Kidney epithelial cell (primary cell): ENCODE measurements at regions not wholly inside any gene's neighbourhood (a gene's known extent, or its start where the extent isn't known, plus 50 kb on each side); places are given as distances from the start of the nearest gene placed in this dataset.

Experiments used
- DNase-seq: peaks from one replicate; pipeline ENCODE4 v3.0.0-alpha.2; 2010; ENCODE audit warnings: low read depth
- H3K27me3 ChIP-seq: 2 replicates; pipeline ENCODE4 v1.6.0; 2011; ENCODE audit warnings: low read length; ENCODE audit not compliant: control insufficient read depth, insufficient read depth
- H3K36me3 ChIP-seq: 2 replicates; pipeline ENCODE4 v1.5.1; 2011; ENCODE audit warnings: low read length; ENCODE audit not compliant: control insufficient read depth, insufficient read depth
- H3K4me3 ChIP-seq: 2 replicates; pipeline ENCODE4 v1.5.1; 2011; ENCODE audit warnings: low read depth, mild to moderate bottlenecking, control low read depth, low read length
- TF ChIP-seq, protein P1 (sequence below): IDR thresholded peaks from 2 replicates; pipeline ENCODE4 v1.5.1; 2011; ENCODE audit warnings: mild to moderate bottlenecking, moderate library complexity, low read length, control low read depth, inconsistent platforms; ENCODE audit not compliant: insufficient read depth, poor library complexity, severe bottlenecking

DNA sequence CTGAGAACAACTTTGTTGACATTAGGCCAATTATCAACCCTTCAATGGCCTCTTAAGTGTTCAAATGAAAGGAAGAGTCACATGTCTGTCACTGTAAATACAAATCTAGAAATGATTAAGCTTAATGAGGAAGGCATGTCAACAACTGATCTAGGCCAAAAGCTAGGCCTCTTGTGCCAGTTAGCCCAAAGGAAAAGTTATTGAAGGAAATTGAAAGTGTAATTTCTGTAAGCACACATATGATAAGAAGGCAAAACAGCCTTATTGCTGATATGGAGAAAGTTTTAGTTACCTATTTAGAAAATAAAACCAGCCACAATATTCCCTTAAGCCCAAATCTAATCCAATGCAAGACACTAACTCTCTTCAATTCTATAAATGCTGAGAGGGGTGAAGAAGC lies 604.7 kb downstream of the SLITRK6 start:
- Histone ChIP-seq H3K27me3 (no peaks in the 10 kb centered on the region), H3K36me3 (no peaks in the 10 kb centered on the region), H3K4me3 (no peak overlapping the region)
- TF ChIP-seq, protein P1, sequence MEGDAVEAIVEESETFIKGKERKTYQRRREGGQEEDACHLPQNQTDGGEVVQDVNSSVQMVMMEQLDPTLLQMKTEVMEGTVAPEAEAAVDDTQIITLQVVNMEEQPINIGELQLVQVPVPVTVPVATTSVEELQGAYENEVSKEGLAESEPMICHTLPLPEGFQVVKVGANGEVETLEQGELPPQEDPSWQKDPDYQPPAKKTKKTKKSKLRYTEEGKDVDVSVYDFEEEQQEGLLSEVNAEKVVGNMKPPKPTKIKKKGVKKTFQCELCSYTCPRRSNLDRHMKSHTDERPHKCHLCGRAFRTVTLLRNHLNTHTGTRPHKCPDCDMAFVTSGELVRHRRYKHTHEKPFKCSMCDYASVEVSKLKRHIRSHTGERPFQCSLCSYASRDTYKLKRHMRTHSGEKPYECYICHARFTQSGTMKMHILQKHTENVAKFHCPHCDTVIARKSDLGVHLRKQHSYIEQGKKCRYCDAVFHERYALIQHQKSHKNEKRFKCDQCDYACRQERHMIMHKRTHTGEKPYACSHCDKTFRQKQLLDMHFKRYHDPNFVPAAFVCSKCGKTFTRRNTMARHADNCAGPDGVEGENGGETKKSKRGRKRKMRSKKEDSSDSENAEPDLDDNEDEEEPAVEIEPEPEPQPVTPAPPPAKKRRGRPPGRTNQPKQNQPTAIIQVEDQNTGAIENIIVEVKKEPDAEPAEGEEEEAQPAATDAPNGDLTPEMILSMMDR, result no peak
- no peak for DNase-seq

- TF ChIP-seq, protein P1, result no peak
- DNase-seq, result no peak
- no peaks in the 10 kb centered on the region for H3K27me3 ChIP-seq
- H3K4me3 ChIP-seq, result no peak overlapping the region
- no peaks in the 10 kb centered on the region for H3K36me3 ChIP-seq
These were observed 607.1 kb downstream of the SLITRK6 start for GRCh38 chr13:85191996-85192718.

- Histone ChIP-seq H3K36me3 (no peaks in the 10 kb centered on the region), H3K27me3 (no peaks in the 10 kb centered on the region), H3K4me3 (no peak overlapping the region)
- TF ChIP-seq, protein P1, result no peak
- no peak for DNase-seq
These were observed 612.7 kb downstream of the SLITRK6 start for GRCh38 chr13:85186356-85187045.

GRCh38 chr13:85174291-85174690 lies 624.9 kb downstream of the SLITRK6 start:
- TF ChIP-seq, protein P1, result no peak
- no peak overlapping the region for H3K4me3 ChIP-seq
- H3K27me3 ChIP-seq, result no peaks in the 10 kb centered on the region
- no peaks in the 10 kb centered on the region for H3K36me3 ChIP-seq
- no peak for DNase-seq

GRCh38 chr13:85170372-85170771 lies 628.8 kb downstream of the SLITRK6 start:
- DNase-seq, result no peak
- H3K4me3 ChIP-seq, result no peak overlapping the region
- H3K36me3 ChIP-seq, result no peaks in the 10 kb centered on the region
- TF ChIP-seq, protein P1, result no peak
- H3K27me3 ChIP-seq, result no peaks in the 10 kb centered on the region
